MM.1S (cell line): ENCODE measurements at regions not wholly inside any gene's neighbourhood (a gene's known extent, or its start where the extent isn't known, plus 50 kb on each side); places are given as distances from the start of the nearest gene placed in this dataset.

Source experiments
- DNase-seq: peaks from one replicate; pipeline ENCODE4 v3.0.0-alpha.2; 2015
- H2AFZ ChIP-seq: fragments of 300-600 bp; sonication (generic); 2 replicates; pipeline ENCODE4 v1.6.0; 2016; ENCODE audit warnings: antibody characterized with exemption, low read length
- H3F3A ChIP-seq: fragments of 300-600 bp; sonication (generic); 2 replicates; pipeline ENCODE4 v1.6.1; 2016; ENCODE audit warnings: mild to moderate bottlenecking, antibody characterized with exemption, low read length, moderate library complexity, mixed read lengths; ENCODE audit not compliant: insufficient read depth
- H3K27ac ChIP-seq: fragments of 300-600 bp; sonication (generic); 2 replicates; pipeline ENCODE4 v1.5.1; 2016; ENCODE audit warnings: mild to moderate bottlenecking, low read length
- H3K27me3 ChIP-seq: fragments of 300-600 bp; sonication (generic); replicated peaks from 2 replicates; pipeline ENCODE4 v1.6.0; 2016; ENCODE audit warnings: low read length; ENCODE audit not compliant: insufficient read depth
- H3K36me3 ChIP-seq: fragments of 300-600 bp; sonication (generic); replicated peaks from 2 replicates; pipeline ENCODE4 v1.6.1; 2016; ENCODE audit warnings: mild to moderate bottlenecking, low read length, mixed read lengths; ENCODE audit not compliant: insufficient read depth
- H3K4me1 ChIP-seq: fragments of 300-600 bp; sonication (generic); 2 replicates; pipeline ENCODE4 v1.6.1; 2016; ENCODE audit warnings: low read length, mixed read lengths
- H3K4me2 ChIP-seq: fragments of 300-600 bp; sonication (generic); 2 replicates; pipeline ENCODE4 v1.6.0; 2016; ENCODE audit warnings: low read depth, low read length
- H3K4me3 ChIP-seq: fragments of 300-600 bp; sonication (generic); 2 replicates; pipeline ENCODE4 v1.5.1; 2016; ENCODE audit warnings: low read length, mixed read lengths
- H3K79me2 ChIP-seq: fragments of 300-600 bp; sonication (generic); 2 replicates; pipeline ENCODE4 v1.6.1; 2016; ENCODE audit warnings: mixed run types, low read length, mixed read lengths
- H3K9ac ChIP-seq: fragments of 300-600 bp; sonication (generic); 2 replicates; pipeline ENCODE4 v1.6.1; 2016; ENCODE audit warnings: low read length, mixed read lengths
- H3K9me2 ChIP-seq: fragments of 300-600 bp; sonication (generic); replicated peaks from 2 replicates; pipeline ENCODE4 v1.6.1; 2016; ENCODE audit warnings: mild to moderate bottlenecking, low read length, mixed read lengths; ENCODE audit not compliant: insufficient read depth
- H3K9me3 ChIP-seq: fragments of 300-600 bp; sonication (generic); replicated peaks from 2 replicates; pipeline ENCODE4 v1.6.1; 2016; ENCODE audit warnings: mild to moderate bottlenecking, low read length, mixed read lengths; ENCODE audit not compliant: insufficient read depth
- H4K20me1 ChIP-seq: fragments of 300-600 bp; sonication (generic); 2 replicates; pipeline ENCODE4 v1.6.1; 2016; ENCODE audit warnings: mild to moderate bottlenecking, low read length, moderate library complexity, mixed read lengths; ENCODE audit not compliant: insufficient read depth
- EZH2 ChIP-seq: fragments of 300-600 bp; sonication (generic); optimal IDR thresholded peaks from 2 replicates; pipeline ENCODE3; 2017; ENCODE audit warnings: low read depth, mild to moderate bottlenecking, antibody characterized with exemption, low read length, mixed read lengths
- EZH2phosphoT487 ChIP-seq: fragments of 300-600 bp; sonication (generic); IDR thresholded peaks from 2 replicates; pipeline ENCODE4 v1.6.1; 2018; ENCODE audit warnings: antibody characterized with exemption, low read length
- TF ChIP-seq, protein P1 (sequence below): fragments of 300-600 bp; sonication (generic); IDR thresholded peaks from 2 replicates; pipeline ENCODE4 v1.5.1; 2016; ENCODE audit warnings: antibody characterized with exemption, low read length, mixed read lengths

- Histone ChIP-seq H3K4me3 (peak overlapping the region; percentile 22), H3F3A (peaks cover 11% of the 10 kb centered on the region), H3K9ac (peak overlapping the region; percentile 4; the same call in 1 of the 2 replicates), H3K9me2 (no peaks in the 10 kb centered on the region), H3K27me3 (0 out of 2 replicates have a peak, but pooled peaks cover 3% of the 10 kb centered on the region), H3K4me1 (peaks cover 19% of the 10 kb centered on the region), H4K20me1 (no peaks in the 10 kb centered on the region), H3K79me2 (no peaks in the 10 kb centered on the region), H3K27ac (peak overlapping the region; percentile 65; the same call in 1 of the 2 replicates), H3K9me3 (no peaks in the 10 kb centered on the region), H3K4me2 (peak overlapping the region; percentile 74), H2AFZ (peak overlapping the region; percentile 27; the same call in 1 of the 2 replicates), H3K36me3 (no peaks in the 10 kb centered on the region)
- TF ChIP-seq EZH2phosphoT487 (no peak), EZH2 (no peak)
- TF ChIP-seq, protein P1, sequence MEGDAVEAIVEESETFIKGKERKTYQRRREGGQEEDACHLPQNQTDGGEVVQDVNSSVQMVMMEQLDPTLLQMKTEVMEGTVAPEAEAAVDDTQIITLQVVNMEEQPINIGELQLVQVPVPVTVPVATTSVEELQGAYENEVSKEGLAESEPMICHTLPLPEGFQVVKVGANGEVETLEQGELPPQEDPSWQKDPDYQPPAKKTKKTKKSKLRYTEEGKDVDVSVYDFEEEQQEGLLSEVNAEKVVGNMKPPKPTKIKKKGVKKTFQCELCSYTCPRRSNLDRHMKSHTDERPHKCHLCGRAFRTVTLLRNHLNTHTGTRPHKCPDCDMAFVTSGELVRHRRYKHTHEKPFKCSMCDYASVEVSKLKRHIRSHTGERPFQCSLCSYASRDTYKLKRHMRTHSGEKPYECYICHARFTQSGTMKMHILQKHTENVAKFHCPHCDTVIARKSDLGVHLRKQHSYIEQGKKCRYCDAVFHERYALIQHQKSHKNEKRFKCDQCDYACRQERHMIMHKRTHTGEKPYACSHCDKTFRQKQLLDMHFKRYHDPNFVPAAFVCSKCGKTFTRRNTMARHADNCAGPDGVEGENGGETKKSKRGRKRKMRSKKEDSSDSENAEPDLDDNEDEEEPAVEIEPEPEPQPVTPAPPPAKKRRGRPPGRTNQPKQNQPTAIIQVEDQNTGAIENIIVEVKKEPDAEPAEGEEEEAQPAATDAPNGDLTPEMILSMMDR, result no peak
- peak; percentile 85 for DNase-seq
These were observed 211.7 kb downstream of the LMBRD1 start for GRCh38 chr6:69584913-69585729.

GRCh38 chr6:69584536-69584912 is 212.3 kb downstream of the LMBRD1 start:
- Histone ChIP-seq H3K4me1 (peaks cover 19% of the 10 kb centered on the region), H4K20me1 (no peaks in the 10 kb centered on the region), H3K27ac (peak overlapping the region; percentile 65; the same call in 1 of the 2 replicates), H3K9me3 (no peaks in the 10 kb centered on the region), H3K9ac (peak overlapping the region; percentile 4; the same call in 1 of the 2 replicates), H3K36me3 (no peaks in the 10 kb centered on the region), H3K79me2 (no peaks in the 10 kb centered on the region), H3K4me3 (peak overlapping the region; percentile 22), H3K9me2 (no peaks in the 10 kb centered on the region), H3F3A (peaks cover 11% of the 10 kb centered on the region), H2AFZ (0 out of 2 replicates have a peak overlapping the region, but pooled peaks have one; percentile 27), H3K27me3 (0 out of 2 replicates have a peak, but pooled peaks cover 3% of the 10 kb centered on the region), H3K4me2 (peak overlapping the region; percentile 74)
- TF ChIP-seq EZH2phosphoT487, result no peak
- TF ChIP-seq, protein P1, result no peak
- TF ChIP-seq EZH2, result no peak
- no peak for DNase-seq

- DNase-seq, result no peak
- TF ChIP-seq EZH2, result no peak
- TF ChIP-seq EZH2phosphoT487, result no peak
- TF ChIP-seq, protein P1, result no peak
- no peak overlapping the region for H3K4me2 ChIP-seq
These were observed 215.2 kb downstream of the LMBRD1 start for GRCh38 chr6:69581581-69581980.

More at GRCh38 chr6:69581581-69581980, 215.2 kb downstream of the LMBRD1 start:
- H4K20me1 ChIP-seq, result no peaks in the 10 kb centered on the region
- H3K4me1 ChIP-seq, result peaks cover 19% of the 10 kb centered on the region
- no peaks in the 10 kb centered on the region for H3K36me3 ChIP-seq
- H3K9ac ChIP-seq, result no peak overlapping the region
- no peaks in the 10 kb centered on the region for H3K9me3 ChIP-seq
- peaks cover 11% of the 10 kb centered on the region for H3F3A ChIP-seq
- no peak overlapping the region for H3K27ac ChIP-seq
- 0 out of 2 replicates have a peak, but pooled peaks cover 3% of the 10 kb centered on the region for H3K27me3 ChIP-seq
- H3K9me2 ChIP-seq, result no peaks in the 10 kb centered on the region
- H3K4me3 ChIP-seq, result no peak overlapping the region
- H3K79me2 ChIP-seq, result no peaks in the 10 kb centered on the region
- no peak overlapping the region for H2AFZ ChIP-seq
